Astrocyte (in vitro differentiated cells and primary cell): ENCODE measurements at regions not wholly inside any gene's neighbourhood (a gene's known extent, or its start where the extent isn't known, plus 50 kb on each side); places are given as distances from the start of the nearest gene placed in this dataset.

Experiments
- DNase-seq: peaks from one replicate; pipeline ENCODE4 v3.0.0-alpha.2; 2010; ENCODE audit warnings: low read depth
- FAIRE-seq: peaks from 2 replicates; lab custom pipeline; 2011; peaks lifted over from hg19 to GRCh38; lab: Jason Lieb, UNC
- H2AFZ ChIP-seq: 2 replicates; pipeline ENCODE4 v1.6.0; 2012; ENCODE audit warnings: low read depth, low read length, inconsistent platforms
- H3K27ac ChIP-seq: 2 replicates; pipeline ENCODE4 v1.5.1; 2011; ENCODE audit warnings: low read depth, low read length, inconsistent platforms
- H3K27me3 ChIP-seq: 2 replicates; pipeline ENCODE4 v1.6.0; 2011; ENCODE audit warnings: low read length, inconsistent platforms; ENCODE audit not compliant: insufficient read depth
- H3K36me3 ChIP-seq: 2 replicates; pipeline ENCODE4 v1.5.1; 2011; ENCODE audit warnings: low read length, inconsistent platforms; ENCODE audit not compliant: insufficient read depth
- H3K4me1 ChIP-seq: 2 replicates; pipeline ENCODE4 v1.5.1; 2011; ENCODE audit warnings: low read length, inconsistent platforms; ENCODE audit not compliant: insufficient read depth
- H3K4me2 ChIP-seq: 2 replicates; pipeline ENCODE4 v1.6.0; 2012; ENCODE audit warnings: low read length, inconsistent platforms
- H3K4me3 ChIP-seq: 2 replicates; pipeline ENCODE4 v1.5.1; 2011; ENCODE audit warnings: low read depth, mild to moderate bottlenecking, low read length, inconsistent platforms; ENCODE audit not compliant: insufficient read depth
- H3K79me2 ChIP-seq: 2 replicates; pipeline ENCODE4 v1.6.0; 2012; ENCODE audit warnings: mild to moderate bottlenecking, low read length, inconsistent platforms; ENCODE audit not compliant: insufficient read depth
- H3K9ac ChIP-seq: 2 replicates; pipeline ENCODE4 v1.6.0; 2012; ENCODE audit warnings: mild to moderate bottlenecking, low read length, inconsistent platforms
- H3K9me3 ChIP-seq: 2 replicates; pipeline ENCODE4 v1.5.1; 2012; ENCODE audit warnings: low read depth, mild to moderate bottlenecking, low read length, inconsistent platforms; ENCODE audit not compliant: insufficient read depth
- H4K20me1 ChIP-seq: 2 replicates; pipeline ENCODE4 v1.6.0; 2012; ENCODE audit warnings: low read length, inconsistent platforms; ENCODE audit not compliant: insufficient read depth
- H3K27ac Mint-ChIP-seq: one replicate; pipeline ENCODE4 v1.8.0; 2021; ENCODE audit warnings: mild to moderate bottlenecking, mixed read lengths; ENCODE audit not compliant: unreplicated experiment
- H3K27me3 Mint-ChIP-seq: one replicate; pipeline ENCODE4 v1.8.0; 2021; ENCODE audit warnings: low read depth, mixed read lengths; ENCODE audit not compliant: unreplicated experiment
- H3K36me3 Mint-ChIP-seq: one replicate; pipeline ENCODE4 v1.8.0; 2021; ENCODE audit warnings: low read depth, mixed read lengths; ENCODE audit not compliant: unreplicated experiment
- H3K4me1 Mint-ChIP-seq: one replicate; pipeline ENCODE4 v1.8.0; 2021; ENCODE audit warnings: low read depth, mixed read lengths; ENCODE audit not compliant: unreplicated experiment
- H3K4me3 Mint-ChIP-seq: one replicate; pipeline ENCODE4 v1.8.0; 2021; ENCODE audit warnings: mild to moderate bottlenecking, moderate library complexity, mixed read lengths; ENCODE audit not compliant: unreplicated experiment
- H3K9me3 Mint-ChIP-seq: one replicate; pipeline ENCODE4 v1.8.0; 2021; ENCODE audit warnings: mild to moderate bottlenecking, mixed read lengths; ENCODE audit not compliant: unreplicated experiment
- EZH2 ChIP-seq: IDR thresholded peaks from 2 replicates; pipeline ENCODE4 v1.6.1; 2012; ENCODE audit warnings: mild to moderate bottlenecking, low read length, inconsistent platforms; ENCODE audit not compliant: insufficient read depth
- TF ChIP-seq, protein P1 (sequence below): IDR thresholded peaks from 2 replicates; pipeline ENCODE4 v1.5.1; 2011; ENCODE audit warnings: low read depth, mild to moderate bottlenecking, inconsistent platforms, low read length, moderate library complexity; ENCODE audit not compliant: insufficient read depth

DNA sequence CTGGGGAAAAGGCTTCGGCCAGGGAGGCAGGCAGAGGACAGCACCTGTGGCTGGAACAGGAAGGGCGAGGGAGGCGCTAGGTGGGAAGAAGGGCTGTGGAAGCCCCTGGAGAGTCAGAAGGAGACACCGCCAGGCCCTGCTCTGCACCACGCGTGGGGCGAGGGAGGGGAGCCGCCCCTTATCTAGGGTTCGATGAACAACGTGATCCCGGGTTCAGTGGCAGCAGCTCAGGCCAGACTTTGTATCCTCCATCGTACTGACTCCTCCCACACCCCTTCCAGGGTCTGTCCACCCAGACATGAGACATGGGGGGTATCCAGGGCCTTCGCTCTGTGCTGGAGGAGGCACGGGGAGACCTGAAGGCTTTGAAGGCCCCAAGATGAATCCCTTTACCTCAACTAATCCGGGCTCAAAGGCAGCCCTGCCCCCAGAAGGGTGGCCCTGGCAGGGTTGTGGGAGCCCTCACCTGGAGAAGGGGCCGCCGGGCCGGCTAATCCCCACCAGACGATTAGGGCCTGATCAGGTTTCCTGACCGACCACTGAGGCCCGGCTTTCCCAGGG, 110.8 kb downstream of the PDGFA start:
- H3K36me3 ChIP-seq = no peaks in the 10 kb centered on the region
- H4K20me1 ChIP-seq = no peaks in the 10 kb centered on the region
- peaks cover 18% of the 10 kb centered on the region for H3K27me3 ChIP-seq
- no peak for DNase-seq
- no peaks in the 10 kb centered on the region for H3K36me3 Mint-ChIP-seq
- H3K9ac ChIP-seq = no peak overlapping the region
- H3K4me3 ChIP-seq = no peak overlapping the region
- H3K27ac Mint-ChIP-seq = no peak overlapping the region
- H3K4me2 ChIP-seq = no peak overlapping the region
- TF ChIP-seq, protein P1, sequence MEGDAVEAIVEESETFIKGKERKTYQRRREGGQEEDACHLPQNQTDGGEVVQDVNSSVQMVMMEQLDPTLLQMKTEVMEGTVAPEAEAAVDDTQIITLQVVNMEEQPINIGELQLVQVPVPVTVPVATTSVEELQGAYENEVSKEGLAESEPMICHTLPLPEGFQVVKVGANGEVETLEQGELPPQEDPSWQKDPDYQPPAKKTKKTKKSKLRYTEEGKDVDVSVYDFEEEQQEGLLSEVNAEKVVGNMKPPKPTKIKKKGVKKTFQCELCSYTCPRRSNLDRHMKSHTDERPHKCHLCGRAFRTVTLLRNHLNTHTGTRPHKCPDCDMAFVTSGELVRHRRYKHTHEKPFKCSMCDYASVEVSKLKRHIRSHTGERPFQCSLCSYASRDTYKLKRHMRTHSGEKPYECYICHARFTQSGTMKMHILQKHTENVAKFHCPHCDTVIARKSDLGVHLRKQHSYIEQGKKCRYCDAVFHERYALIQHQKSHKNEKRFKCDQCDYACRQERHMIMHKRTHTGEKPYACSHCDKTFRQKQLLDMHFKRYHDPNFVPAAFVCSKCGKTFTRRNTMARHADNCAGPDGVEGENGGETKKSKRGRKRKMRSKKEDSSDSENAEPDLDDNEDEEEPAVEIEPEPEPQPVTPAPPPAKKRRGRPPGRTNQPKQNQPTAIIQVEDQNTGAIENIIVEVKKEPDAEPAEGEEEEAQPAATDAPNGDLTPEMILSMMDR = no peak
- no peak for TF ChIP-seq EZH2
- H3K4me1 Mint-ChIP-seq = no peaks in the 10 kb centered on the region
- H3K27me3 Mint-ChIP-seq = peaks cover 57% of the 10 kb centered on the region
- peaks cover 5% of the 10 kb centered on the region for H3K9me3 Mint-ChIP-seq
- no peak overlapping the region for H3K4me3 Mint-ChIP-seq
- H3K4me1 ChIP-seq = no peaks in the 10 kb centered on the region
- H2AFZ ChIP-seq = no peak overlapping the region
- no peak for FAIRE-seq
- H3K27ac ChIP-seq = no peak overlapping the region
- H3K79me2 ChIP-seq = no peaks in the 10 kb centered on the region
- H3K9me3 ChIP-seq = no peaks in the 10 kb centered on the region

DNA sequence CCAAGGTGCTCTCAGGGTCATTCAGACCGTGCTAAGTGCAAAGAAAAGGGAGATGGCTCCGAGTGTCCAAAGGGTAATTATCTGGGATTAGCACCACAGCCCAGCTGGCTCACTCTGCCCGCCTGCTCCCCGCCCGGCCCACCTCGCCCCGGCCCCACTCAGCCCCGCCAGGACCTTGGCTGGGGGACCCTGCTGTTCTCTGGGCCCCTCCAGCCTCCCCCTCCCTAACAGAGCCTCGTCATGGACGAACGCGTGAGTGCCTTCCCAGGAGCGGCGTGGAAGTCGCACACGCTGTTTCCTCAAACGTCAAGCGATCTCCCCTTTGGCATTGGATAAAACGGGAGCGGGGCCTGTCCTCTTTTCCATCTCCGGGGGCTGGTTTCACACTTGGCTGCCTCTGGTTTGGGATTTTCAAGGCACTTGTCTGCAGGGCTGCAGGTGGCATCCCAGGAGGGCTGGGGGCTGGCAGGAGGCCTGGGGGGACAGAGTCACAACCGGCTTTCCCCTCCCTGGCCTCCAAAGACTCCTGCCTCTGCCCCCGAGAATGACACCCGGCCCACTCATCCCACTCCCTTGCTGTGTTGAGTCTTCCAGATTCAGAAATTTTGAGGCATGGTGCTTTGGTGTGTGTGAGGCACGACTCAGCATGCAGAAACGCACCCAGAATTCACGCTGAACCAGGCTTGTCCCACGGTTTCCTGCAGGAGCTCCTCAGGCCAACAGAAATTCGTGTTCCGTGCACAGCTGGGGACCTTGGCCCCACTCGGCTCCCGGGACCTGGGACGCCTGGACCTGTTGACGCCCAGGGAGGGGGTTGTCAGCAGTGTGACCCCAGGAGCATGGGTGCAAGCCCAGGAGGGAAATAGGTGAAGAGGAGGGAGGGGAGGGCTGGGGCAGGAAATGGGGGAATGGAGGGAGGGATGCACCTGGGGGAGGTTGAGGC, 110.0 kb downstream of the PDGFA start:
- peaks cover 18% of the 10 kb centered on the region for H3K27me3 ChIP-seq
- DNase-seq (no peak), FAIRE-seq (no peak)
- H2AFZ ChIP-seq = no peak overlapping the region
- no peak for TF ChIP-seq EZH2
- TF ChIP-seq, protein P1 = no peak
- H3K79me2 ChIP-seq = no peaks in the 10 kb centered on the region
- H3K4me1 ChIP-seq = no peaks in the 10 kb centered on the region
- H3K4me2 ChIP-seq = no peak overlapping the region
- H3K27ac ChIP-seq = no peak overlapping the region
- no peaks in the 10 kb centered on the region for H3K36me3 ChIP-seq
- H3K9me3 Mint-ChIP-seq = peaks cover 5% of the 10 kb centered on the region
- H3K27ac Mint-ChIP-seq = no peak overlapping the region
- no peak overlapping the region for H3K9ac ChIP-seq
- no peak overlapping the region for H3K4me3 ChIP-seq
- H3K4me3 Mint-ChIP-seq = no peak overlapping the region
- H3K4me1 Mint-ChIP-seq = no peaks in the 10 kb centered on the region
- H3K9me3 ChIP-seq = no peaks in the 10 kb centered on the region
- H4K20me1 ChIP-seq = no peaks in the 10 kb centered on the region
- H3K27me3 Mint-ChIP-seq = peaks cover 50% of the 10 kb centered on the region
- no peaks in the 10 kb centered on the region for H3K36me3 Mint-ChIP-seq
